Naive thymus-derived CD8-positive, alpha-beta T cell (primary cell): ENCODE measurements at regions not wholly inside any gene's neighbourhood (a gene's known extent, or its start where the extent isn't known, plus 50 kb on each side); places are given as distances from the start of the nearest gene placed in this dataset.

ENCODE experiments used
- ATAC-seq, 2 donors: fragments of 150-1000 bp; cut with Tn5 transposase in 1 of 2; sonication (Bioruptor Pico), chemical (Tn5 transposase) in 1 of 2; 1 replicate in 1 of 2; 2 replicates in 1 of 2; pipeline ENCODE4 v1.10.0; 2021; ENCODE audit warnings: mild to moderate bottlenecking in 2 of 2, moderate library complexity in 2 of 2
- POLR2A ChIA-PET: fragments of 350-600 bp; sonication (Branson Sonifier 250); formaldehyde crosslinking; loops from one replicate; lab custom pipeline; 2021; ENCODE audit warnings: antibody characterized with exemption; lab: Charles Lee
- DNase-seq, 10 donors: peaks; one replicate each; pipeline versions ENCODE4 v3.0.0 to v3.0.0-alpha.2; 2020 to 2022
- H3K27ac Mint-ChIP-seq, 10 donors: one replicate each; pipeline ENCODE4 v1.8.0; 2020 to 2022; ENCODE audit warnings: mild to moderate bottlenecking in 10 of 10, mixed read lengths in 10 of 10, moderate library complexity in 4 of 10, inconsistent platforms in 1 of 10
- H3K27me3 Mint-ChIP-seq, 5 donors: one replicate each; pipeline ENCODE4 v1.8.0; 2021 to 2022; ENCODE audit warnings: mixed read lengths in 5 of 5
- H3K36me3 Mint-ChIP-seq, 3 donors: one replicate each; pipeline ENCODE4 v1.8.0; 2020 to 2022; ENCODE audit warnings: mixed read lengths in 3 of 3, mild to moderate bottlenecking in 2 of 3, inconsistent platforms in 1 of 3
- H3K4me1 Mint-ChIP-seq, 4 donors: one replicate each; pipeline ENCODE4 v1.8.0; 2021 to 2022; ENCODE audit warnings: mixed read lengths in 4 of 4
- H3K4me3 Mint-ChIP-seq, 10 donors: one replicate each; pipeline ENCODE4 v1.8.0; 2020 to 2022; ENCODE audit warnings: mild to moderate bottlenecking in 10 of 10, mixed read lengths in 10 of 10, moderate library complexity in 6 of 10, inconsistent platforms in 1 of 10
- H3K9me3 Mint-ChIP-seq, 9 donors: one replicate each; pipeline ENCODE4 v1.8.0; 2020 to 2022; ENCODE audit warnings: mixed read lengths in 9 of 9, mild to moderate bottlenecking in 3 of 9, inconsistent platforms in 1 of 9, moderate library complexity in 1 of 9

- Mint-ChIP-seq H3K27ac (no peak overlapping the region), H3K9me3 (no peaks in the 10 kb centered on the region), H3K36me3 (no peaks in the 10 kb centered on the region), H3K27me3 (peaks cover 0 to 18% (median 11%) of the 10 kb centered on the region in 5 donors), H3K4me1 (no peaks in the 10 kb centered on the region), H3K4me3 (no peak overlapping the region)
- no peak for DNase-seq
- no peak for ATAC-seq
- POLR2A ChIA-PET, result no interaction called here
These were observed 349.7 kb upstream of the NOCT start for GRCh38 chr4:138665851-138666250.

GRCh38 chr4:138663883-138664282, 351.7 kb upstream of the NOCT start:
- Mint-ChIP-seq H3K27ac (no peak overlapping the region), H3K27me3 (peaks cover under 1 to 23% (median 15%) of the 10 kb centered on the region in 5 donors), H3K36me3 (no peaks in the 10 kb centered on the region), H3K4me3 (no peak overlapping the region), H3K4me1 (no peaks in the 10 kb centered on the region), H3K9me3 (no peaks in the 10 kb centered on the region)
- POLR2A ChIA-PET, result no interaction called here
- DNase-seq (no peak), ATAC-seq (no peak)

GRCh38 chr4:138659812-138660316, 355.7 kb upstream of the NOCT start:
- H3K27me3 Mint-ChIP-seq, result peaks cover 2 to 21% (median 3%) of the 10 kb centered on the region in 5 donors
- ATAC-seq (no peak), DNase-seq (no peak)
- H3K9me3 Mint-ChIP-seq, result peaks cover 0 to 10% (median 0%) of the 10 kb centered on the region in 9 donors
- no peaks in the 10 kb centered on the region for H3K4me1 Mint-ChIP-seq
- H3K4me3 Mint-ChIP-seq, result no peak overlapping the region
- H3K27ac Mint-ChIP-seq, result no peak overlapping the region
- POLR2A ChIA-PET, result no interaction called here
- no peaks in the 10 kb centered on the region for H3K36me3 Mint-ChIP-seq

GRCh38 chr4:138659037-138659811, 356.4 kb upstream of the NOCT start:
- H3K27ac Mint-ChIP-seq, result no peak overlapping the region
- no peak overlapping the region for H3K4me3 Mint-ChIP-seq
- H3K9me3 Mint-ChIP-seq, result peaks cover 0 to 10% (median 0%) of the 10 kb centered on the region in 9 donors
- H3K27me3 Mint-ChIP-seq, result peaks cover 2 to 21% (median 3%) of the 10 kb centered on the region in 5 donors
- POLR2A ChIA-PET, result no interaction called here
- DNase-seq, result no peak
- no peaks in the 10 kb centered on the region for H3K4me1 Mint-ChIP-seq
- H3K36me3 Mint-ChIP-seq, result no peaks in the 10 kb centered on the region
- ATAC-seq, result no peak

- no peaks in the 10 kb centered on the region for H3K36me3 Mint-ChIP-seq
- ATAC-seq (no peak), DNase-seq (no peak)
- no peak overlapping the region for H3K27ac Mint-ChIP-seq
- H3K9me3 Mint-ChIP-seq, result peaks cover 0 to 10% (median 0%) of the 10 kb centered on the region in 9 donors
- no peak overlapping the region for H3K4me3 Mint-ChIP-seq
- H3K4me1 Mint-ChIP-seq, result no peaks in the 10 kb centered on the region
- POLR2A ChIA-PET, result no interaction called here
- peaks cover 2 to 21% (median 3%) of the 10 kb centered on the region in 5 donors for H3K27me3 Mint-ChIP-seq
These were observed 357.1 kb upstream of the NOCT start for GRCh38 chr4:138658518-138658917.

- no peak for ATAC-seq
- H3K4me1 Mint-ChIP-seq, result no peaks in the 10 kb centered on the region
- POLR2A ChIA-PET, result no interaction called here
These were observed 358.6 kb upstream of the NOCT start for GRCh38 chr4:138656990-138657389.

GRCh38 chr4:138655985-138656384, 359.6 kb upstream of the NOCT start:
- H3K27ac Mint-ChIP-seq, result no peak overlapping the region
- POLR2A ChIA-PET, result no interaction called here
- no peaks in the 10 kb centered on the region for H3K36me3 Mint-ChIP-seq
- ATAC-seq, result no peak
- H3K27me3 Mint-ChIP-seq, result peaks cover 2 to 21% (median 3%) of the 10 kb centered on the region in 5 donors
- H3K4me1 Mint-ChIP-seq, result no peaks in the 10 kb centered on the region
- H3K4me3 Mint-ChIP-seq, result no peak overlapping the region
- no peak for DNase-seq
- peaks cover 0 to 10% (median 0%) of the 10 kb centered on the region in 9 donors for H3K9me3 Mint-ChIP-seq

More at GRCh38 chr4:138656990-138657389, 358.6 kb upstream of the NOCT start:
- peaks cover 0 to 10% (median 0%) of the 10 kb centered on the region in 9 donors for H3K9me3 Mint-ChIP-seq
- no peak overlapping the region for H3K4me3 Mint-ChIP-seq
- H3K27me3 Mint-ChIP-seq, result peaks cover 2 to 21% (median 3%) of the 10 kb centered on the region in 5 donors
- DNase-seq, result no peak
- H3K27ac Mint-ChIP-seq, result no peak overlapping the region
- no peaks in the 10 kb centered on the region for H3K36me3 Mint-ChIP-seq

GRCh38 chr4:138655286-138655685, 360.3 kb upstream of the NOCT start:
- DNase-seq, result no peak
- Mint-ChIP-seq H3K4me1 (no peaks in the 10 kb centered on the region), H3K9me3 (peaks cover 0 to 10% (median 0%) of the 10 kb centered on the region in 9 donors), H3K4me3 (no peak overlapping the region), H3K27ac (no peak overlapping the region), H3K27me3 (peaks cover 2 to 21% (median 3%) of the 10 kb centered on the region in 5 donors), H3K36me3 (no peaks in the 10 kb centered on the region)
- ATAC-seq, result no peak
- POLR2A ChIA-PET, result no interaction called here

GRCh38 chr4:138650929-138651448, 364.6 kb upstream of the NOCT start:
- Mint-ChIP-seq H3K9me3 (peaks cover 0 to 7% (median 0%) of the 10 kb centered on the region in 9 donors), H3K27me3 (peaks cover 0 to 17% (median 6%) of the 10 kb centered on the region in 5 donors), H3K36me3 (no peaks in the 10 kb centered on the region), H3K27ac (no peak overlapping the region), H3K4me1 (no peaks in the 10 kb centered on the region), H3K4me3 (no peak overlapping the region)
- POLR2A ChIA-PET, result no interaction called here
- no peak for DNase-seq
- ATAC-seq, result no peak

GRCh38 chr4:138650495-138650894, 365.1 kb upstream of the NOCT start:
- H3K4me1 Mint-ChIP-seq, result no peaks in the 10 kb centered on the region
- no peak overlapping the region for H3K4me3 Mint-ChIP-seq
- no peak overlapping the region for H3K27ac Mint-ChIP-seq
- POLR2A ChIA-PET, result no interaction called here
- no peak for ATAC-seq
- peaks cover 0 to 21% (median 9%) of the 10 kb centered on the region in 5 donors for H3K27me3 Mint-ChIP-seq
- peaks cover 0 to 7% (median 0%) of the 10 kb centered on the region in 9 donors for H3K9me3 Mint-ChIP-seq
- H3K36me3 Mint-ChIP-seq, result no peaks in the 10 kb centered on the region
- no peak for DNase-seq

GRCh38 chr4:138647433-138647832, 368.1 kb upstream of the NOCT start:
- no peaks in the 10 kb centered on the region for H3K36me3 Mint-ChIP-seq

GRCh38 chr4:138646383-138646782, 369.2 kb upstream of the NOCT start:
- ATAC-seq (no peak), DNase-seq (no peak)
- Mint-ChIP-seq H3K4me1 (no peaks in the 10 kb centered on the region), H3K4me3 (no peak overlapping the region), H3K9me3 (peaks cover 0 to 6% (median 0%) of the 10 kb centered on the region in 9 donors), H3K27ac (no peak overlapping the region), H3K36me3 (no peaks in the 10 kb centered on the region), H3K27me3 (peaks cover 2 to 38% (median 14%) of the 10 kb centered on the region in 5 donors)
- POLR2A ChIA-PET, result no interaction called here

More at GRCh38 chr4:138647433-138647832, 368.1 kb upstream of the NOCT start:
- Mint-ChIP-seq H3K27me3 (peaks cover 0 to 30% (median 10%) of the 10 kb centered on the region in 5 donors), H3K4me1 (no peaks in the 10 kb centered on the region), H3K4me3 (no peak overlapping the region), H3K9me3 (peaks cover 0 to 5% (median 0%) of the 10 kb centered on the region in 9 donors), H3K27ac (no peak overlapping the region)
- POLR2A ChIA-PET, result no interaction called here
- ATAC-seq (no peak), DNase-seq (no peak)

GRCh38 chr4:138645289-138645688, 370.3 kb upstream of the NOCT start:
- Mint-ChIP-seq H3K4me1 (no peaks in the 10 kb centered on the region), H3K27ac (no peak overlapping the region), H3K4me3 (no peak overlapping the region), H3K9me3 (peaks cover 0 to 14% (median 0%) of the 10 kb centered on the region in 9 donors), H3K36me3 (no peaks in the 10 kb centered on the region), H3K27me3 (peaks cover 5 to 46% (median 16%) of the 10 kb centered on the region in 5 donors)
- POLR2A ChIA-PET, result no interaction called here
- ATAC-seq (no peak), DNase-seq (no peak)
